ENCODE measurements at regions not wholly inside any gene's neighbourhood (a gene's known extent, or its start where the extent isn't known, plus 50 kb on each side); places are given as distances from the start of the nearest gene placed in this dataset.

DNA sequence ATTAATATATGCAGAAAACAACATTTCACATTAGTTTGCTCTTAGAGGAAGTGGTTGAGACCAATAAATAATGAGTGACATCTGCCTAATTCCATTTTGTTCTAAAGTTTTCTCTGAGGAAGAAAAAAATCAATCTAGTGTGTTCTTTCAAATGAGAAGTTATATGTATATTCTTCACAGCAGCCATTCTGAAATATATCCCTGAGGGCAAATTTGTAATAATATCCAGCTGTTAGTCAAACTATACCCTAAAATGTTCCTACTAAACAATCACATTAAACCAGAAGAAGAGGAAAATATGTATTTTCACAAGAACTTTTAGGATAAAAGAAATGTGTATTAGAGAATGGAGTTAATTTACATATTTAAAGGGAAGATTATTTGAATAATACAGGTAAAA, 375.1 kb upstream of the CDH19 start:
- H3K4me1 ChIP-seq (ENCODE audit: control insufficient read depth in 1 of 2, low read depth in 2 of 2), result no peaks in the 10 kb centered on the region
- ATAC-seq (ENCODE audit: insufficient number of reproducible peaks, low FRiP score, low read depth), result no peak
- no peak overlapping the region for H3K4me3 ChIP-seq
- DNase-seq (ENCODE audit: low spot score), result no peak
- no peaks in the 10 kb centered on the region for H3K9me3 ChIP-seq
- no peak overlapping the region for H3K27ac ChIP-seq
- H3K27me3 ChIP-seq (replicated peaks; ENCODE audit: insufficient read depth), result no peaks in the 10 kb centered on the region
- no peaks in the 10 kb centered on the region for H3K36me3 ChIP-seq
- TF ChIP-seq, protein P1, sequence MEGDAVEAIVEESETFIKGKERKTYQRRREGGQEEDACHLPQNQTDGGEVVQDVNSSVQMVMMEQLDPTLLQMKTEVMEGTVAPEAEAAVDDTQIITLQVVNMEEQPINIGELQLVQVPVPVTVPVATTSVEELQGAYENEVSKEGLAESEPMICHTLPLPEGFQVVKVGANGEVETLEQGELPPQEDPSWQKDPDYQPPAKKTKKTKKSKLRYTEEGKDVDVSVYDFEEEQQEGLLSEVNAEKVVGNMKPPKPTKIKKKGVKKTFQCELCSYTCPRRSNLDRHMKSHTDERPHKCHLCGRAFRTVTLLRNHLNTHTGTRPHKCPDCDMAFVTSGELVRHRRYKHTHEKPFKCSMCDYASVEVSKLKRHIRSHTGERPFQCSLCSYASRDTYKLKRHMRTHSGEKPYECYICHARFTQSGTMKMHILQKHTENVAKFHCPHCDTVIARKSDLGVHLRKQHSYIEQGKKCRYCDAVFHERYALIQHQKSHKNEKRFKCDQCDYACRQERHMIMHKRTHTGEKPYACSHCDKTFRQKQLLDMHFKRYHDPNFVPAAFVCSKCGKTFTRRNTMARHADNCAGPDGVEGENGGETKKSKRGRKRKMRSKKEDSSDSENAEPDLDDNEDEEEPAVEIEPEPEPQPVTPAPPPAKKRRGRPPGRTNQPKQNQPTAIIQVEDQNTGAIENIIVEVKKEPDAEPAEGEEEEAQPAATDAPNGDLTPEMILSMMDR (IDR thresholded peaks at IDR 0.05), result no peak

DNA sequence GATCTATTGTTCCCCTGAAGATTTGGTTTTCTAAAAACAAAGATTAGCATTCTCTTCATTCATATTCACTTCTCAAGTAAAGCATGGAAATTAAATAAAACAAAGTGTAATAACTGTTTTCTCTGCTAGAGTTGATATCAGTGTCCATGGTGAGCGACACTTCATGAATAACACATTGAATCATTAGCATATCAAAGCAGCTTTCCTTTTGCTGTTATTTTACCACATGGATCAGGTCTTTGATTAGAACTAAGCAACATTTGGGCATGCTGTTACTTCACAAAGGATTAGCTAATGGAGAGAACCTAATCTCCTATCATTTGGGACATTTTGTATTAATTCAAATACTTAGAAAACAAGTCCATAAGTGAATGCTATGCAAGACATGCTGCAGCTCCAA, 368.8 kb upstream of the CDH19 start:
- no peaks in the 10 kb centered on the region for H3K27me3 ChIP-seq (replicated peaks; ENCODE audit: insufficient read depth)
- H3K27ac ChIP-seq, result no peak overlapping the region
- no peak for ATAC-seq (ENCODE audit: insufficient number of reproducible peaks, low FRiP score, low read depth)
- H3K4me3 ChIP-seq, result no peak overlapping the region
- no peak for DNase-seq (ENCODE audit: low spot score)
- TF ChIP-seq, protein P1 (IDR thresholded peaks at IDR 0.05), result no peak
- H3K36me3 ChIP-seq, result no peaks in the 10 kb centered on the region
- H3K4me1 ChIP-seq (ENCODE audit: control insufficient read depth in 1 of 2, low read depth in 2 of 2), result no peaks in the 10 kb centered on the region
- H3K9me3 ChIP-seq, result no peaks in the 10 kb centered on the region

DNA sequence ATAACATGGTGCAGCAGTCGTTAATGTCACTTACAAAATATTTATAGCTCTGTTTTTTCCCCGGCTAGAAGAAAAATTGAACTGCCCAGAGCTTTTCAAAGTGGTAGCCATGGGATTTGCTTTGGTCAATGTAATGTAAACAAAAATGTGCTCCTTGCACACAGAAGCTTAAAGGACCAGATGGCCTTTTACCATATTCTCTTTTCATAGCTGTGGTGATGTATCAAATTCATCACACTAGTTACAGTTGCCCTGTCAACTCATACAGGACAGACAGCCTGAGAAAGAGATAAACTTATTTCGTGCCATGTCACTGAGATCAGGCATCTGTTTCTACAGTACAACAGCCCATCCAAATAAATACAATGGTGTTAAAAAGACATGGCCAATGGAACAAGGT, 368.1 kb upstream of the CDH19 start:
- TF ChIP-seq, protein P1 (IDR thresholded peaks at IDR 0.05), result no peak

DNA sequence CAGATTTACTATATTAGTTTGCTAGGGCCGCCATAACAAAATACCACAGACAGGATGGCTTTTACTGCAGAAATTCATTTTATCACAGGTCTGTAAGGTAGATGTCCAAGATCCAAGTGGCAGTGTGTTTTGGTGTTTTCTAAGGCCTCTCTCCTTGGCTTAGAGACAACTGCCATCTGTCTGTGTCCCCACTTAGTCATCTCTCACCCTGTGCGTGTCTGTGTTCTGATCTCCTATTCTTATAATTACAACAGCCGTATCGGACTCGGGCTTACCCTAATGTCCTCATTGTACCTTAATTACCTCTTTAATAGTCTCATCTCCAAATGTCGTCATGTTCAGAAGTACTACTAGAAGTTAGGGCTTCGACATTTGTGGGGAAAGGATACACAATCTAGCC, 362.3 kb upstream of the CDH19 start:
- Histone ChIP-seq H3K4me1 (ENCODE audit: control insufficient read depth in 1 of 2, low read depth in 2 of 2) (no peaks in the 10 kb centered on the region), H3K36me3 (no peaks in the 10 kb centered on the region), H3K4me3 (no peak overlapping the region), H3K27me3 (replicated peaks; ENCODE audit: insufficient read depth) (no peaks in the 10 kb centered on the region), H3K27ac (no peak overlapping the region), H3K9me3 (no peaks in the 10 kb centered on the region)
- TF ChIP-seq, protein P1 (IDR thresholded peaks at IDR 0.05), result no peak
- ATAC-seq (ENCODE audit: insufficient number of reproducible peaks, low FRiP score, low read depth), result no peak
- no peak for DNase-seq (ENCODE audit: low spot score)

More for the DNA sequence above, 368.1 kb upstream of the CDH19 start:
- Histone ChIP-seq H3K36me3 (no peaks in the 10 kb centered on the region), H3K27me3 (replicated peaks; ENCODE audit: insufficient read depth) (no peaks in the 10 kb centered on the region), H3K4me3 (no peak overlapping the region), H3K9me3 (no peaks in the 10 kb centered on the region), H3K4me1 (ENCODE audit: control insufficient read depth in 1 of 2, low read depth in 2 of 2) (no peaks in the 10 kb centered on the region), H3K27ac (no peak overlapping the region)
- no peak for ATAC-seq (ENCODE audit: insufficient number of reproducible peaks, low FRiP score, low read depth)
- no peak for DNase-seq (ENCODE audit: low spot score)

DNA sequence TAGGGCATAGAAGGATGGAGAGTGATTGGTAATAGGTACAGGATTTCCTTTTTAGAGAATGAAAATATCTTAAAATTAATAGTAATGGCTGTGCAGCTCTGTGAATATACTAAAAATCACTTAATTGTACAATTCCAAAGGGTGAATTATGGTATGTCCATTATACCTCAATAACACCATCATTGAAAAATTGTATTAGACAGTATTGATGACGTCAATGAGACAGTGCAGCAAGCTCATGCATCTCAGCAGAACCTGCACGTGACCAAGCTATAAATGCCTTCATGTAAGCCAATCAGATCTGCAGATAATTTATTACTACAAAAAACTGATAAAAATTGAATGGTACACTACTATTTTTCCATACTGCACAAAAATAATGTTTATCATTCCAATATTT, 354.4 kb upstream of the CDH19 start:
- Histone ChIP-seq H3K4me1 (ENCODE audit: control insufficient read depth in 1 of 2, low read depth in 2 of 2) (no peaks in the 10 kb centered on the region), H3K9me3 (no peaks in the 10 kb centered on the region), H3K4me3 (no peak overlapping the region), H3K36me3 (no peaks in the 10 kb centered on the region), H3K27ac (no peak overlapping the region), H3K27me3 (replicated peaks; ENCODE audit: insufficient read depth) (no peaks in the 10 kb centered on the region)
- ATAC-seq (ENCODE audit: insufficient number of reproducible peaks, low FRiP score, low read depth) (no peak), DNase-seq (ENCODE audit: low spot score) (no peak)
- TF ChIP-seq, protein P1 (IDR thresholded peaks at IDR 0.05), result no peak

Data from thoracic aorta (tissue), 2 donors.